CD8-positive, alpha-beta memory T cell (primary cell): ENCODE measurements at regions not wholly inside any gene's neighbourhood (a gene's known extent, or its start where the extent isn't known, plus 50 kb on each side); places are given as distances from the start of the nearest gene placed in this dataset.
A peak's percentile ranks its signal among the peaks of the same experiment; 100 is the strongest.

ENCODE experiments used
- CTCF ChIA-PET: fragments of 350-600 bp; sonication (Branson Sonifier 250); formaldehyde crosslinking; loops from one replicate; lab custom pipeline; 2021; ENCODE audit warnings: antibody characterized with exemption; lab: Charles Lee
- POLR2A ChIA-PET: fragments of 350-600 bp; sonication (Branson Sonifier 250); formaldehyde crosslinking; loops from one replicate; lab custom pipeline; 2021; ENCODE audit warnings: antibody characterized with exemption; lab: Charles Lee
- DNase-seq, 5 donors: peaks; one replicate each; pipeline versions ENCODE4 v3.0.0 to v3.0.0-alpha.2; 2020 to 2022; ENCODE audit warnings: mixed read lengths in 1 of 5
- H3K27ac ChIP-seq: one replicate; pipeline ENCODE4 v1.7.0; 2013; ENCODE audit warnings: low read depth, mild to moderate bottlenecking, low read length, moderate library complexity
- H3K27me3 ChIP-seq: 2 replicates; pipeline ENCODE4 v1.7.0; 2013; ENCODE audit warnings: low read length, mild to moderate bottlenecking; ENCODE audit not compliant: insufficient read depth, poor library complexity, severe bottlenecking
- H3K36me3 ChIP-seq: 2 replicates; pipeline ENCODE4 v1.7.0; 2013; ENCODE audit warnings: mild to moderate bottlenecking, low read length, moderate library complexity; ENCODE audit not compliant: insufficient read depth
- H3K4me1 ChIP-seq: 2 replicates; pipeline ENCODE4 v1.7.0; 2013; ENCODE audit warnings: mild to moderate bottlenecking, low read length, moderate library complexity; ENCODE audit not compliant: insufficient read depth
- H3K4me3 ChIP-seq: 2 replicates; pipeline ENCODE4 v1.7.0; 2013; ENCODE audit warnings: mild to moderate bottlenecking, low read length
- H3K9me3 ChIP-seq: 2 replicates; pipeline ENCODE4 v1.7.0; 2013; ENCODE audit warnings: mild to moderate bottlenecking, low read length
- H3K27ac Mint-ChIP-seq, 8 donors: one replicate each; pipeline ENCODE4 v1.8.0; 2020 to 2021; ENCODE audit warnings: mixed read lengths in 8 of 8, mild to moderate bottlenecking in 6 of 8, inconsistent platforms in 3 of 8, moderate library complexity in 3 of 8
- H3K27me3 Mint-ChIP-seq, 2 donors: one replicate each; pipeline ENCODE4 v1.8.0; 2020 to 2021; ENCODE audit warnings: mixed read lengths in 2 of 2, mild to moderate bottlenecking in 1 of 2, moderate library complexity in 1 of 2
- H3K36me3 Mint-ChIP-seq, 3 donors: one replicate each; pipeline ENCODE4 v1.8.0; 2020 to 2021; ENCODE audit warnings: mixed read lengths in 3 of 3, inconsistent platforms in 1 of 3, mild to moderate bottlenecking in 1 of 3
- H3K4me1 Mint-ChIP-seq, 3 donors: one replicate each; pipeline ENCODE4 v1.8.0; 2020 to 2021; ENCODE audit warnings: mixed read lengths in 3 of 3, inconsistent platforms in 1 of 3, mild to moderate bottlenecking in 1 of 3
- H3K4me3 Mint-ChIP-seq, 7 donors: one replicate each; pipeline ENCODE4 v1.8.0; 2020 to 2021; ENCODE audit warnings: mixed read lengths in 7 of 7, mild to moderate bottlenecking in 6 of 7, moderate library complexity in 4 of 7, inconsistent platforms in 2 of 7
- H3K9me3 Mint-ChIP-seq, 5 donors: one replicate each; pipeline ENCODE4 v1.8.0; 2020 to 2022; ENCODE audit warnings: mixed read lengths in 5 of 5, mild to moderate bottlenecking in 3 of 5, moderate library complexity in 2 of 5, inconsistent platforms in 1 of 5

GRCh38 chr3:176896165-176896564 is 301.1 kb downstream of the TBL1XR1 start:
- peaks cover 16 to 43% of the 10 kb centered on the region in 2 donors for H3K27me3 Mint-ChIP-seq
- Histone ChIP-seq H3K4me3 (no peak overlapping the region), H3K9me3 (no peaks in the 10 kb centered on the region), H3K4me1 (no peaks in the 10 kb centered on the region), H3K27ac (no peak overlapping the region), H3K27me3 (no peaks in the 10 kb centered on the region), H3K36me3 (no peaks in the 10 kb centered on the region)
- no peak overlapping the region for H3K27ac Mint-ChIP-seq
- H3K4me1 Mint-ChIP-seq: no peaks in the 10 kb centered on the region
- no peaks in the 10 kb centered on the region for H3K36me3 Mint-ChIP-seq
- ChIA-PET POLR2A (no interaction called here), CTCF (no interaction called here)
- no peak for DNase-seq
- no peak overlapping the region for H3K4me3 Mint-ChIP-seq
- peaks cover 0 to 3% (median 0%) of the 10 kb centered on the region in 5 donors for H3K9me3 Mint-ChIP-seq

GRCh38 chr3:176879710-176880109 is 317.6 kb downstream of the TBL1XR1 start:
- Mint-ChIP-seq H3K9me3 (peaks cover 2 to 14% (median 8%) of the 10 kb centered on the region in 5 donors), H3K27ac (no peak overlapping the region), H3K36me3 (no peaks in the 10 kb centered on the region), H3K4me1 (no peaks in the 10 kb centered on the region), H3K4me3 (no peak overlapping the region), H3K27me3 (peaks cover 15 to 38% of the 10 kb centered on the region in 2 donors)
- no peaks in the 10 kb centered on the region for H3K4me1 ChIP-seq
- no peak for DNase-seq
- ChIA-PET POLR2A (no interaction called here), CTCF (no interaction called here)
- no peaks in the 10 kb centered on the region for H3K9me3 ChIP-seq
- no peak overlapping the region for H3K27ac ChIP-seq
- H3K36me3 ChIP-seq: no peaks in the 10 kb centered on the region
- H3K27me3 ChIP-seq: no peaks in the 10 kb centered on the region
- H3K4me3 ChIP-seq: no peak overlapping the region

GRCh38 chr3:176873261-176873660 is 324.0 kb downstream of the TBL1XR1 start:
- H3K9me3 Mint-ChIP-seq: peaks cover 0 to 10% (median 4%) of the 10 kb centered on the region in 5 donors
- Histone ChIP-seq H3K27ac (no peak overlapping the region), H3K4me1 (peaks cover 4% of the 10 kb centered on the region), H3K36me3 (no peaks in the 10 kb centered on the region), H3K27me3 (no peaks in the 10 kb centered on the region), H3K4me3 (no peak overlapping the region), H3K9me3 (no peaks in the 10 kb centered on the region)
- peak overlapping the region in 1 of 8 donors; percentile 39 for H3K27ac Mint-ChIP-seq
- H3K4me1 Mint-ChIP-seq: peaks cover 7 to 11% (median 9%) of the 10 kb centered on the region in 3 donors
- H3K4me3 Mint-ChIP-seq: no peak overlapping the region
- peaks cover 2 to 7% of the 10 kb centered on the region in 2 donors for H3K27me3 Mint-ChIP-seq
- DNase-seq: no peak
- ChIA-PET POLR2A (no interaction called here), CTCF (interaction anchor here (1.0 to 2.6 kb wide), 5 partner anchors 65 to 1512 kb away, joined by 3 to 14 read pairs (median 5); no protein-coding TSS in a partner anchor)
- H3K36me3 Mint-ChIP-seq: no peaks in the 10 kb centered on the region

- Histone ChIP-seq H3K36me3 (no peaks in the 10 kb centered on the region), H3K9me3 (no peaks in the 10 kb centered on the region), H3K27me3 (no peaks in the 10 kb centered on the region), H3K27ac (no peak overlapping the region), H3K4me1 (peaks cover 4% of the 10 kb centered on the region), H3K4me3 (no peak overlapping the region)
- CTCF ChIA-PET: interaction anchor here (1.0 to 2.6 kb wide), 6 partner anchors 10 to 1512 kb away, joined by 3 to 14 read pairs (median 4); no protein-coding TSS in a partner anchor
- POLR2A ChIA-PET: no interaction called here
- Mint-ChIP-seq H3K27ac (peak overlapping the region in 2 of 8 donors; percentile 7 to 39), H3K4me1 (peaks cover 7 to 11% (median 9%) of the 10 kb centered on the region in 3 donors), H3K36me3 (no peaks in the 10 kb centered on the region), H3K4me3 (no peak overlapping the region), H3K9me3 (peaks cover 0 to 10% (median 4%) of the 10 kb centered on the region in 5 donors), H3K27me3 (peaks cover 0 to 7% of the 10 kb centered on the region in 2 donors)
- peak; percentile 21 to 48 (median 31) for DNase-seq
Observed at GRCh38 chr3:176872771-176873209, 324.5 kb downstream of the TBL1XR1 start.

GRCh38 chr3:176870451-176870850 is 326.8 kb downstream of the TBL1XR1 start:
- CTCF ChIA-PET: no interaction called here
- Mint-ChIP-seq H3K27ac (no peak overlapping the region), H3K4me3 (no peak overlapping the region), H3K27me3 (peaks cover 0 to 2% of the 10 kb centered on the region in 2 donors), H3K9me3 (peaks cover 0 to 5% (median 3%) of the 10 kb centered on the region in 5 donors), H3K36me3 (no peaks in the 10 kb centered on the region), H3K4me1 (peaks cover 7 to 11% (median 9%) of the 10 kb centered on the region in 3 donors)
- POLR2A ChIA-PET: no interaction called here
- H3K27ac ChIP-seq: no peak overlapping the region
- peaks cover 4% of the 10 kb centered on the region for H3K4me1 ChIP-seq
- H3K36me3 ChIP-seq: no peaks in the 10 kb centered on the region
- no peaks in the 10 kb centered on the region for H3K27me3 ChIP-seq
- no peak for DNase-seq
- no peaks in the 10 kb centered on the region for H3K9me3 ChIP-seq
- no peak overlapping the region for H3K4me3 ChIP-seq

GRCh38 chr3:176867681-176868663 is 329.3 kb downstream of the TBL1XR1 start:
- Mint-ChIP-seq H3K4me3 (no peak overlapping the region), H3K36me3 (no peaks in the 10 kb centered on the region), H3K4me1 (peaks cover 6 to 8% (median 7%) of the 10 kb centered on the region in 3 donors), H3K27me3 (peaks cover 0 to 5% of the 10 kb centered on the region in 2 donors), H3K27ac (no peak overlapping the region), H3K9me3 (peaks cover 0 to 5% (median 3%) of the 10 kb centered on the region in 5 donors)
- no peak overlapping the region for H3K4me3 ChIP-seq
- POLR2A ChIA-PET: no interaction called here
- H3K27me3 ChIP-seq: no peaks in the 10 kb centered on the region
- H3K27ac ChIP-seq: no peak overlapping the region
- H3K36me3 ChIP-seq: no peaks in the 10 kb centered on the region
- H3K9me3 ChIP-seq: no peaks in the 10 kb centered on the region
- DNase-seq: no peak
- H3K4me1 ChIP-seq: peaks cover 4% of the 10 kb centered on the region
- CTCF ChIA-PET: interaction anchor here (0.9 kb wide), 1 partner anchor 71 kb away, joined by 3 read pairs; no protein-coding TSS in a partner anchor

- Mint-ChIP-seq H3K9me3 (peaks cover 0 to 2% (median 0%) of the 10 kb centered on the region in 5 donors), H3K4me3 (no peak overlapping the region), H3K27me3 (peaks cover 4 to 17% of the 10 kb centered on the region in 2 donors), H3K4me1 (no peaks in the 10 kb centered on the region), H3K27ac (no peak overlapping the region), H3K36me3 (no peaks in the 10 kb centered on the region)
- H3K9me3 ChIP-seq: no peaks in the 10 kb centered on the region
- no peaks in the 10 kb centered on the region for H3K36me3 ChIP-seq
- ChIA-PET CTCF (no interaction called here), POLR2A (no interaction called here)
- H3K27ac ChIP-seq: no peak overlapping the region
- no peaks in the 10 kb centered on the region for H3K27me3 ChIP-seq
- no peak overlapping the region for H3K4me3 ChIP-seq
- H3K4me1 ChIP-seq: no peaks in the 10 kb centered on the region
- DNase-seq: no peak
Observed at GRCh38 chr3:176861137-176861536, 336.1 kb downstream of the TBL1XR1 start.

GRCh38 chr3:176856721-176857120 is 340.6 kb downstream of the TBL1XR1 start:
- Mint-ChIP-seq H3K4me1 (no peaks in the 10 kb centered on the region), H3K27me3 (peaks cover 0 to 23% of the 10 kb centered on the region in 2 donors), H3K36me3 (no peaks in the 10 kb centered on the region), H3K4me3 (no peak overlapping the region), H3K27ac (no peak overlapping the region), H3K9me3 (no peaks in the 10 kb centered on the region)
- ChIA-PET CTCF (no interaction called here), POLR2A (no interaction called here)
- no peaks in the 10 kb centered on the region for H3K4me1 ChIP-seq
- H3K4me3 ChIP-seq: no peak overlapping the region
- H3K27ac ChIP-seq: no peak overlapping the region
- no peaks in the 10 kb centered on the region for H3K9me3 ChIP-seq
- no peaks in the 10 kb centered on the region for H3K27me3 ChIP-seq
- no peak for DNase-seq
- H3K36me3 ChIP-seq: no peaks in the 10 kb centered on the region
